ENCODE measurements at regions not wholly inside any gene's neighbourhood (a gene's known extent, or its start where the extent isn't known, plus 50 kb on each side); places are given as distances from the start of the nearest gene placed in this dataset.

DNA sequence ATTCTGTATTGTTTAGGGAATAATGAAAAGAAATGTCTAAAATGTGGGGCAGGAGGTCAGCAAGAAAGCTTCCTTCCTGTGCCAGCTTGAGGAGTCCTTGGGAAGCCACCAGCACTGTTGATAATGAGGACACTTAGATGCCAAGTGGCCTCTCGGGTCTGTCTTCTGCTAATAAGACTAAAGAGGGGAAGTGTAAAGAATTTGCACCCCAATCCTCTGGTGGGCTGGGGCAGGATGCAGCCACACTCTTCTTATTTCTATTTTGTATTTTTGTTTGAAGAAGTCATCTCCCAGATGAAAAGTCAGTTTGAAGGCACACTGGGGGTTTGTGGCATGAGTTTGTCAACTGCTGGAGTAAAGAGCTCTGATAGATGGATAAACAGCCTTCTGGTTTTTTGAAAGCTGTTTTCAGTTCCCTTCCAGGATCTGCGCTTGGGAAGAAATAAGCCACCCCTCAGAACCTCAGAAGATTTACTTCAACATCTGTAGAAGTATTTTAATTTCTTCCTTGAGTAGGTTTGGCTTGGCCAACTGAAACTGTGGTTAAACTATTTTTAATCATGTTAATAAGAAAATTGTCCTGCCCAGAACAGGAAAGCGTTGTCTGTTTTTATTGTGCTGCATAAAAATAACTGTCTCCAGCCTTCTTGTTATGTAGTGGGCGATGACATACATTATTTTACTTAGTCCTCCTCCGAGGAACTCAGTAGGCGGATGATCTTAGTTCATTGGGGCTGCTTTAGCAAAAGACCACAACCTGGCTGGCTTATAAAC lies 128.8 kb upstream of the GPR26 start:
- no peak overlapping the region for H3K27ac ChIP-seq
- TF ChIP-seq ZFX (IDR thresholded peaks at IDR 0.05; ENCODE audit: borderline replicate concordance) = no peak
- TF ChIP-seq, protein P1, sequence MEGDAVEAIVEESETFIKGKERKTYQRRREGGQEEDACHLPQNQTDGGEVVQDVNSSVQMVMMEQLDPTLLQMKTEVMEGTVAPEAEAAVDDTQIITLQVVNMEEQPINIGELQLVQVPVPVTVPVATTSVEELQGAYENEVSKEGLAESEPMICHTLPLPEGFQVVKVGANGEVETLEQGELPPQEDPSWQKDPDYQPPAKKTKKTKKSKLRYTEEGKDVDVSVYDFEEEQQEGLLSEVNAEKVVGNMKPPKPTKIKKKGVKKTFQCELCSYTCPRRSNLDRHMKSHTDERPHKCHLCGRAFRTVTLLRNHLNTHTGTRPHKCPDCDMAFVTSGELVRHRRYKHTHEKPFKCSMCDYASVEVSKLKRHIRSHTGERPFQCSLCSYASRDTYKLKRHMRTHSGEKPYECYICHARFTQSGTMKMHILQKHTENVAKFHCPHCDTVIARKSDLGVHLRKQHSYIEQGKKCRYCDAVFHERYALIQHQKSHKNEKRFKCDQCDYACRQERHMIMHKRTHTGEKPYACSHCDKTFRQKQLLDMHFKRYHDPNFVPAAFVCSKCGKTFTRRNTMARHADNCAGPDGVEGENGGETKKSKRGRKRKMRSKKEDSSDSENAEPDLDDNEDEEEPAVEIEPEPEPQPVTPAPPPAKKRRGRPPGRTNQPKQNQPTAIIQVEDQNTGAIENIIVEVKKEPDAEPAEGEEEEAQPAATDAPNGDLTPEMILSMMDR (IDR thresholded peaks at IDR 0.05) = no peak

DNA sequence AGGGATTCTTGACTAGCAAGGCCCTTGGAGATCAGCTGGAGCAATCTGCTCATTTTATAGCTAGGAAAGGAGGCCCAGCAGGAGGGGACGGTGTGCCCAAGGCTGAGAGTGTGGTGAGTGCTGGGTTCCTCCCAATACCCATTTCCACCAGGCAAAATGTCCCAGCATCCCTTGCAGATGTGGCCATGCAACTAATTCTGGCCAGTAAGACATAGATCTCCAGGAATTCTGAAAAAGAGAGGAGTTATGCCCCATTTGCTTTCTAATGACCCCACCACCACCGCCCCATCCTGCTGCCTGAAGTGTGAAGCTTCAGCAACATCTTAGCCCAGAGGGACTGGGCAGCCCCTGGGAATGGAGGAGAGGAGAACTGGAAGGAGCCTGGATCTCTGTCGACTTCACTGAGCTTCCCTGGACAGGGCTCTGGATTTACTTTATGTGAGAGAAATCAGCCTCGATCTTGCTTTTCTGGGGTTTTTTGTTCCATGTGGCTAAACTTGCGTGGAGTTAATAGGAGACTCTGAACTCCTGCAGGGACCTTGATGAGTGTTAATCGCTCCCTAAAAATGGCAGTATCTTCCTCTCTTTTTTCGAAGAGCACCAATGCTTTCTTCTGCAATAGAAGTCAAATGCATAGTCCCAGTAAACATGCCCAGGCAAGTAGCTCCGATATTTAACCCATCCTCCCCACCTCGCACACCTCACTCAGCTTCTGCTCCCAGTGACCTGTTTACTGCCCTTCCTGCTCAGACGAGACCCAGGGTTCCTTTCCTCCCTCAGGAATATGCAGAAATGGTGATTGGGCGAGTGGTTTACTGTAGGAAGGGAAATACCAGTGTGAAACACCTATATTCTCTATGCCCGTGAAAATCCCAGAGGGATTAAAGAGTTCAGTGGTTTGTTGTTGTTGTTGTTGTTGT lies 127.5 kb upstream of the GPR26 start:
- no peak overlapping the region for H3K27ac ChIP-seq
- TF ChIP-seq ZFX (IDR thresholded peaks at IDR 0.05; ENCODE audit: borderline replicate concordance) = no peak
- TF ChIP-seq, protein P1 (IDR thresholded peaks at IDR 0.05) = no peak

DNA sequence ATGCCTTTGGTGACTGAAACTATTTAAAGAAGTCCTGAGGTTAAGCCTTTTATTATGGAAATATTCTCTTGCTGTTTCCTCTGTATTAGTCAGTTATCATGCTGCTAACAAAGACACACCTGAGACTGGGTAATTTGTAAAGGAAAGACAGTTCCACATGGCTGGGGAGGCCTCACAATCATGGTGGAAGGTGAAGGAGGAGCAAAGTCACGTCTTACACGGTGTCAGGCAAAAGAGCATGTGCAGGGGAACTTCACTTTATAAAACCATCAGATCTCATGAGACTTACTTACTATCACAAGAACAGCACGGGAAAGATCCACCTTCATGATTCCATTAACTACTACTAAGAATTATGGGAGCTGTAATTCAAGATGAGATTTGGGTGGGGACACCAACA lies 121.2 kb upstream of the GPR26 start:
- H3K27ac ChIP-seq = no peak overlapping the region
- TF ChIP-seq ZFX (IDR thresholded peaks at IDR 0.05; ENCODE audit: borderline replicate concordance) = no peak
- TF ChIP-seq, protein P1 (IDR thresholded peaks at IDR 0.05) = no peak

DNA sequence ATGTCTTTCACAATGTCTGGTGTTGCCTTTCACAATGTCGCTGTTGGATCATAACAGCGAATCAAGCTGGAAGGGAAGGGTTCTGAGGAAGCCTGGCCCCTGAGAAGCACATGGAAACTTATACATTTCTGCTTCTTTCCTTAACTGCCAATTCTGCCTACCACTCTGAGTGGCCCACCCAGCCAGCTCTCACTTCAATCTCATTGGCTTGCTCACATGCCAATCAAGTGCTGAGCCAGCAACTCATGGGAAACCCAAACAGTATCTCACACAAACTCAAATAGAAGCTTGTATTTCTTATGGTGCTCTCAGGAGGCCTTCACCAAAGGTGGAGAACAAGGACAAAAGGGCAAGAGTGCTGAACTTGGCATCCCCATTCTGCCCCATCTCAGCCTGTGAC lies 117.4 kb upstream of the GPR26 start:
- no peak overlapping the region for H3K27ac ChIP-seq

DNA sequence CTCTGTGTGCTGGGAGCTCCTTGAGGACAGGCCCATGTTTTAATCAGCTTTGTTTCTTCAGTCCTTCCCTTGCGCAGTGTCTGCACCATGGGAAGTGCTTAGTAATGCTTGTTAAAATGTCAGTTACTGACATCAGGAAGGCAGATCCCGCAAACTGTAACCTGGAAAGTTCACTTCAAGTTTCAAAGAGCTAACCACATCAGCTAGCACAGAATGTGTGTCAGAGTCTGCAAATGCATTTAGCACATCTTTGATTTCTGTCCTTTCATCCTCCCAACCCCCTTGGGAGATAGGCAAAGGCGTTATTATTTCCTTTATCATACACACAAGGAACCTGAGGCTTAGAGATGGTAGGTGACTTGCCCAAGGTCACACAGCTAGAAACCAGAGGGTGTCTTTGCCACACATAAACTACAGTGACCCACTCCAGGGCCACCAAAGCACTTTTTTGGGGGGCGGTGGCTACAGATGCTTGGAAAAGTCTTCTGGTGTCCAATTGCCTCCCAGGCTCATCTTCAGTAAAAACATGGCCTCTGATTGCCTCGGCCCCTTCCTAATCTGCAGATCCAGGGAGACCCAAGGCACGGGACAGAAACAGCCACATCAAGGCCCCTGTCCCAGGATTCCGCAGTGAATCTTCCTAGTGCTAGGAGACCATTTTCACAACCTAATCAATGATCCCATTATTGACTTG lies 116.2 kb upstream of the GPR26 start:
- H3K27ac ChIP-seq = no peak overlapping the region
- no peak for TF ChIP-seq ZFX (IDR thresholded peaks at IDR 0.05; ENCODE audit: borderline replicate concordance)
- TF ChIP-seq, protein P1 (IDR thresholded peaks at IDR 0.05) = no peak

More for the DNA sequence above, 117.4 kb upstream of the GPR26 start:
- TF ChIP-seq, protein P1 (IDR thresholded peaks at IDR 0.05) = no peak
- no peak for TF ChIP-seq ZFX (IDR thresholded peaks at IDR 0.05; ENCODE audit: borderline replicate concordance)

DNA sequence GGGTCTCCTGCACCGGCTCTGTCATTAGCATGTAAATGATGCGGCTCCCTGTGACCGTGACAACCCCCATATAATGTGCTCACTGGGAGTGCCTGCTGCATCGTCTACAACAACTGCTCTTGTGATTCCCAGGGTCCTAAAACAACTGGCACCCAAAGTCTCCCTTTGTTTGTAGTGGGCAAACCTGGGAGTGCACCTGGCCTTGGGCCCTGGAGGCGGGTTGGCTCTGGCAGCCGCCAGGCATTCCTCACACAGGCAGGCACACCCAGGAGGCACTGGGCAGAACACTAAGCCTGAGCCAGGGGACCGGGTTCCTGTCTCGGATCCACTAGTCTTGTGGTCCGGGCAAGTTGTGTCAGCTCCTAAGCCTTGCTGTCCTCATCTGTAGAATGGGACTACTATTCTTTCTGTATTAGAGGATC lies 115.5 kb upstream of the GPR26 start:
- TF ChIP-seq ZFX (IDR thresholded peaks at IDR 0.05; ENCODE audit: borderline replicate concordance) = no peak
- TF ChIP-seq, protein P1 (IDR thresholded peaks at IDR 0.05) = no peak
- no peak overlapping the region for H3K27ac ChIP-seq
